ENCODE measurements at regions not wholly inside any gene's neighbourhood (a gene's known extent, or its start where the extent isn't known, plus 50 kb on each side); places are given as distances from the start of the nearest gene placed in this dataset.

DNA sequence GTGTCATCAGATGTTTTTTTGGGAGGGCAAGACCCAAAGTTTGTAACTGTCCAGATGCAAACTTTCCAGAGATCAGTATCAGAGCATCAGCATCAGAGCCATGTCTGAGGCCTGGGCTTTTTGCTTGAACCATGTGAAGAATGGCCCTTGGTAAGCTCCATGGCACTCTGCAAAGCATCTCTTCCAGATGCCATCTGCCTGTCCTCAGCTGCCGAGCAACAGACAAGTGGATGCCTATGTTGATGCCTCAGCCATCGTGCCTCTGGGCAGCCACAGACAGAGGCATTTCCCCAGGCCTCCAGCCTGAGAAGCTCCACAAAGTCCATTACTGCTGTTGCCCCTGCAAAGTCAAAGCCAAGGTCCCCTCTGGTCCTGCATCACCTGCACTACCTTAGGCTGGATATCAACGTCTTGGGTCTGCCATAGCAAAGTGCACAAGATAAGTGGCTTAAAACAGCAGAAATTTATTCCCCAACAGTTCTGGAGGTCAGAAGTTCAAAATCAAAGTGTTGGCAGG is 670.2 kb upstream of the MKI67 start:
- H3K36me3 ChIP-seq (ENCODE audit: control insufficient read depth, insufficient read depth, low read length): no peaks in the 10 kb centered on the region
- H3K4me1 ChIP-seq (ENCODE audit: control insufficient read depth, insufficient read depth, low read length): no peaks in the 10 kb centered on the region
- no peaks in the 10 kb centered on the region for H3K27me3 ChIP-seq (ENCODE audit: control insufficient read depth, insufficient read depth, low read length)
- no peak overlapping the region for H3K9ac ChIP-seq (ENCODE audit: low read length)
- no peak overlapping the region for H3K4me3 ChIP-seq (ENCODE audit: low read length)
- no peak overlapping the region for H3K27ac ChIP-seq (ENCODE audit: low read depth, low read length)

DNA sequence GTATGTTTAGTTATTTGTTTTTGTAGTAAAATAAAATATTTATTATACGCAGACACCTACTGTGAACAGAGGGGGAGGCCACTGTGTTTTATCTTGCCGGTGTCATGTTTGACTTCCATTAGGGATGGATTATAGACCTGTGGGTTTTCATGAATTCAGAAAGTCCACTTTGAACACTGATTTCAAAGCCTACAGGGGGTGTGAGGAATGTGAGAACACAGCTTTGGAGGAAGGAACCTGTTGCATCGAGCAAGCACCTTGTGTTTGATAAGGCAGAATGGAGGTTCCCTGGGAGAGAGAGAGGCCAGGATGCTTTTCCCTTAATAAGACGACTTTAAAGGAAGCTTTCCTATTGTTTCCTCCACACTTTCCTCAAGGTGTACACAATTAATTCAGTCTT is 665.0 kb upstream of the MGMT start:
- Histone ChIP-seq H3K27ac (ENCODE audit: low read depth, low read length) (no peak overlapping the region), H3K27me3 (ENCODE audit: control insufficient read depth, insufficient read depth, low read length) (no peaks in the 10 kb centered on the region), H3K36me3 (ENCODE audit: control insufficient read depth, insufficient read depth, low read length) (no peaks in the 10 kb centered on the region), H3K4me3 (ENCODE audit: low read length) (no peak overlapping the region), H3K4me1 (ENCODE audit: control insufficient read depth, insufficient read depth, low read length) (no peaks in the 10 kb centered on the region), H3K9ac (ENCODE audit: low read length) (no peak overlapping the region)

DNA sequence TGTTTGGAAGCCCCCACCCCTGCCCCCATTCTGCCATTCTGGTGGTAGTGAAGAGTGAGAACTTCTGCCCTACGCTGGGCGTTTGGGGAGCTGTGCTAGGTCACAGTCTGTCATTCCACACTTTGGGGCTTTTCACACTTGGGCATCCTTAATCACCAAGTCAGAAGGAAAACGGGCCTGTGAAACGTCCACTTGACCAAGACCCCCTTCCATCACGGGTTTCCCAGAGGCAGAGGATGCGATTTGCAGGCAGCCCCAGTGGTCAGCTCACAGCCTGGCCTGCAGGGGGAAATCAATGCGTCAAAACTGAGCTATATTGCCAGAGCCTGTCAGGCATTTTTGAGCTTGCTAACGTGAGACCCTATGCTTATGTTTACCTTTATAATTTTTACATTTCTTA is 663.3 kb upstream of the MGMT start:
- H3K27ac ChIP-seq (ENCODE audit: low read depth, low read length): no peak overlapping the region
- no peaks in the 10 kb centered on the region for H3K36me3 ChIP-seq (ENCODE audit: control insufficient read depth, insufficient read depth, low read length)
- no peak overlapping the region for H3K9ac ChIP-seq (ENCODE audit: low read length)
- H3K4me3 ChIP-seq (ENCODE audit: low read length): no peak overlapping the region
- H3K27me3 ChIP-seq (ENCODE audit: control insufficient read depth, insufficient read depth, low read length): no peaks in the 10 kb centered on the region
- no peaks in the 10 kb centered on the region for H3K4me1 ChIP-seq (ENCODE audit: control insufficient read depth, insufficient read depth, low read length)

DNA sequence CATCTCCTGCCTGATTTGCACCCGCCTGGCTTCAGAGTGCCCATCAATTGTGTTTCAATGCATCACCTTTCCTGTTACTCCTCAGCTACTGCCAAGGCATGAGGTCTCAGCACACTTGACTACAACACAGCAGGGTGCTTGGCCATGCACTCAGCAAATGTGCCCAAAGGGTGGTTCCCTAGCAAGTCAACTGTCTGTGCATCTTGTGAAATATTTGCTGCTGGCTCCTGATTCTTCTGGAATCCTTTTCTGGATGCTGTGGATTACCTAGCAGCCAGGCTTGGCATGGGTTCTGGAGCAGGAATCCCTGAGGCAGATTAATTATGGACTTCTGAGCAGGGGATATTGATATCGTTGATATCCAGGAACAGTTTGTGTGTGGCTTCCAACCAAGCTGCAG is 662.6 kb upstream of the MGMT start:
- no peaks in the 10 kb centered on the region for H3K4me1 ChIP-seq (ENCODE audit: control insufficient read depth, insufficient read depth, low read length)
- no peaks in the 10 kb centered on the region for H3K36me3 ChIP-seq (ENCODE audit: control insufficient read depth, insufficient read depth, low read length)
- H3K27ac ChIP-seq (ENCODE audit: low read depth, low read length): no peak overlapping the region
- no peak overlapping the region for H3K4me3 ChIP-seq (ENCODE audit: low read length)
- no peak overlapping the region for H3K9ac ChIP-seq (ENCODE audit: low read length)
- H3K27me3 ChIP-seq (ENCODE audit: control insufficient read depth, insufficient read depth, low read length): no peaks in the 10 kb centered on the region

DNA sequence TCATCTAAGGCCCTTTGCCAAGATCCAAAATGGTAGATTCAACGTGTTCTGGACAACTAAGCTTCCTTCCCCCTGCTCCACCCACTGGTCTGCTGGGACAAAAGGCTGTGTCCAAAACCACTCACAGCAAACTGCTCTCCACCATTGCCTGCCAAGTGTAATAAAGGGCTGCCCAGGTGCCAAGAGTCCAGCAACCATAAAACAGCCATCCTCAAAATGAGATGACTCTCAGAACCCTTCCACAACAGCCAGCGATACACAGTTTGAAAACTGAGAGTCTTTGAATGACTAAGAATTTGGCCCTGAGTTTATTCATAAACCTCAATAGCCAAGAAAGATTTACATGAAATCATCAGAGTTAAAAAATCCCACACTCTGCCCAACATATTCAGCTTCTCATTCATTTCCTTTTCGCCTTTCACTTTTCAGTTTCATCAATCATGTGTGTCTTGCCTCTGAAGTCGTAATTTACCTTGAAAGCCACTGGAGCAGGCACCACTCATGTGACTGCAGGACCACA is 658.1 kb upstream of the MGMT start:
- Histone ChIP-seq H3K36me3 (ENCODE audit: control insufficient read depth, insufficient read depth, low read length) (no peaks in the 10 kb centered on the region), H3K27ac (ENCODE audit: low read depth, low read length) (no peak overlapping the region), H3K27me3 (ENCODE audit: control insufficient read depth, insufficient read depth, low read length) (no peaks in the 10 kb centered on the region), H3K9ac (ENCODE audit: low read length) (no peak overlapping the region), H3K4me1 (ENCODE audit: control insufficient read depth, insufficient read depth, low read length) (no peaks in the 10 kb centered on the region), H3K4me3 (ENCODE audit: low read length) (no peak overlapping the region)

DNA sequence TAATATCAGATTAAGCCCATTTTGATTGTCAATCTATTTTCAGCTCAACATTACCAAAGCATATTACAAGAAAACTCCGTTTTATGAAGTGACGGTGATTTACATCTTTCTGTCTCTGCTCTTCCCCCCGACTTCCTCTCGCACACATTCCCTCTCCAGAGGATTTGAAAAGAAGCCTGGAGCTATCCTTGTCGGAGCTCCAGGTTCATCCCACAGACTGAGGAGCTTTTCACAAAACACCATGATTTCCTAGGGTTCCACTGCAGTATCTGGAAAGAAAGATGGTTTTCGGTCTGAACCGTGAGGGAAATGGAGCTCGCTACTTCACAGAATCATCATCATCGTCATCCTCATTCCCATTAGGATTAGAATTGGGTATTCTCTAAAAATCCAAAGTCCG is 655.5 kb upstream of the MGMT start:
- Histone ChIP-seq H3K4me3 (ENCODE audit: low read length) (no peak overlapping the region), H3K9ac (ENCODE audit: low read length) (no peak overlapping the region), H3K27me3 (ENCODE audit: control insufficient read depth, insufficient read depth, low read length) (no peaks in the 10 kb centered on the region), H3K4me1 (ENCODE audit: control insufficient read depth, insufficient read depth, low read length) (no peaks in the 10 kb centered on the region), H3K36me3 (ENCODE audit: control insufficient read depth, insufficient read depth, low read length) (no peaks in the 10 kb centered on the region), H3K27ac (ENCODE audit: low read depth, low read length) (no peak overlapping the region)

DNA sequence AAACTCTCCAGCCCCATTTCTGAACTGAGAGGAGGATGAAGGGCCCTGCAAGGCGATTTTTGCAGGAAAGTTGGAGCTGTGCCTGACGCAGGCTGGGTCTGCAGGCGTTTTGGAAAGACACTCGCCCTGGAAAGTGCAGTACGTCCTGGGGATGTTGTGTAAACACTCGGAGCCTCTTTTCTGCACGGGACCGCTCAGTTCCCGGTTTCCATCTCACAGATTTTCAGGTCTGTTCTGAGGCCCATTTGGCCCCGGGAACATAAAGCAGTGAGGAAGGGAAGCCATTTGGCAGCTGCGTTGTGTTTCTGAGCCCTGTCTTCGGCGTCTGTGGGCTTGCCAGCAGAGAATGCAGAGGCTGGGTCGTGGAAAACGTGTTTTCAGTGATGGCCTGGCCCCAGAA is 655.0 kb upstream of the MGMT start:
- no peak overlapping the region for H3K9ac ChIP-seq (ENCODE audit: low read length)

DNA sequence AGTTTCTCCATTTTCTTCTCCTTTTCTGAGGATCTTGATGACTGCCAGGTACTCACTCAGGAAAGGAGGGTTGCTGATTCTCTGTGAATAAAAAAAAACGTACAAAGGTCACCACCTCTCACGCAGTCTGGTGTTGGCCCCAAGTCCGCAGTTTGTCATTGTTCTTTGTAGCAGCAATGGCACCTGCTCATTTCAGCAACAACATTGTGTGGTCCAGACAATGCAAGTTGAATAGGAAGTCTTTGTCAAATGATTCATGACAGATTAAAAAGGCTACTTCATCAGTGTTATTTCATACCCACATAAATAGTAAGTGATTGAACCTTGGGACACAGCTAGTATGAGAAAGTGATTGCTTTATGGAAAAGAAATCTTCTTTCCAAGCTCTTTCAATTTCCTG is 653.5 kb upstream of the MGMT start:
- Histone ChIP-seq H3K9ac (ENCODE audit: low read length) (no peak overlapping the region), H3K36me3 (ENCODE audit: control insufficient read depth, insufficient read depth, low read length) (no peaks in the 10 kb centered on the region), H3K4me1 (ENCODE audit: control insufficient read depth, insufficient read depth, low read length) (no peaks in the 10 kb centered on the region), H3K27ac (ENCODE audit: low read depth, low read length) (no peak overlapping the region), H3K4me3 (ENCODE audit: low read length) (no peak overlapping the region), H3K27me3 (ENCODE audit: control insufficient read depth, insufficient read depth, low read length) (no peaks in the 10 kb centered on the region)

More for the DNA sequence above, 655.0 kb upstream of the MGMT start:
- Histone ChIP-seq H3K4me3 (ENCODE audit: low read length) (no peak overlapping the region), H3K4me1 (ENCODE audit: control insufficient read depth, insufficient read depth, low read length) (no peaks in the 10 kb centered on the region), H3K27me3 (ENCODE audit: control insufficient read depth, insufficient read depth, low read length) (no peaks in the 10 kb centered on the region), H3K27ac (ENCODE audit: low read depth, low read length) (no peak overlapping the region), H3K36me3 (ENCODE audit: control insufficient read depth, insufficient read depth, low read length) (no peaks in the 10 kb centered on the region)

DNA sequence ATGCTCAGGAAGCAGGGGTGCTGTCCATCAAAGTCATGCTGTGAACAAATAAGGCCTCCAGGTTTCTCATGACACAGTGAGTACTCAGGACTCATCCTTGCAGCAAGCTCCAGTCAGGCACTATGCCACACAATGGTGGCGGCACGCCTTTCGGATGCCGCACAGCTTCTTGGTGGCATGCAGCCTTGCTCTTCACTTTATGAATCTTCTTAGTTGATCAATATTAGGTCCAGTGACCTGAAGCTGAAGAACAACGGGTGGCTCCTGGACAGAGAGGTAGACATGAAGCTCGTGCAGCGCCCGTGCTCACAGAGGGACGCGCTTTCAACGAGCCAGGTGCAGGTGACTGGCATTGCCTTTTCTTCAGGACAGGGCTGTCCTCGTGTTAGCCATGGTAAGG is 653.0 kb upstream of the MGMT start:
- Histone ChIP-seq H3K9ac (ENCODE audit: low read length) (no peak overlapping the region), H3K4me1 (ENCODE audit: control insufficient read depth, insufficient read depth, low read length) (no peaks in the 10 kb centered on the region), H3K36me3 (ENCODE audit: control insufficient read depth, insufficient read depth, low read length) (no peaks in the 10 kb centered on the region), H3K27me3 (ENCODE audit: control insufficient read depth, insufficient read depth, low read length) (no peaks in the 10 kb centered on the region), H3K27ac (ENCODE audit: low read depth, low read length) (no peak overlapping the region), H3K4me3 (ENCODE audit: low read length) (no peak overlapping the region)

DNA sequence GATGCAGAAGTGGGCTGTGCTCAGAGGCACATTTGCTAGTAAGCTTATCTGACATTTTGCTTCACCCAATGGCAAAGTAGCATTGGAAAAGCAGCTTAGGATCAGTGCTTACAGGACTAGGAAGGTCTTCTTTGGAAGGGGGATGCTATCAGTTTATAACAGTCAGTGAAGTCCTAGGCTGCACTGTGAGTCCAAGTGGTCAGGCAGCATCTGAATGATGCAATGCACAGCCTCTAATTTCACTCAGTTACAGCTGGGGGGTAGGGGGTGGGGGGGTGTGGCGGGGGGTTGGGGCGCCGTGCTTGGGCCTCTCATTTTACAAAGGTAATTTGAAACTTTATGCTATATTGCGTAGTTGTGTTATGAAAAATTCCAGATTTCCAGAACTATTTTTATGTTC is 652.3 kb upstream of the MGMT start:
- no peak overlapping the region for H3K4me3 ChIP-seq (ENCODE audit: low read length)
- no peaks in the 10 kb centered on the region for H3K4me1 ChIP-seq (ENCODE audit: control insufficient read depth, insufficient read depth, low read length)
- H3K9ac ChIP-seq (ENCODE audit: low read length): no peak overlapping the region
- no peaks in the 10 kb centered on the region for H3K36me3 ChIP-seq (ENCODE audit: control insufficient read depth, insufficient read depth, low read length)
- H3K27ac ChIP-seq (ENCODE audit: low read depth, low read length): no peak overlapping the region
- no peaks in the 10 kb centered on the region for H3K27me3 ChIP-seq (ENCODE audit: control insufficient read depth, insufficient read depth, low read length)

DNA sequence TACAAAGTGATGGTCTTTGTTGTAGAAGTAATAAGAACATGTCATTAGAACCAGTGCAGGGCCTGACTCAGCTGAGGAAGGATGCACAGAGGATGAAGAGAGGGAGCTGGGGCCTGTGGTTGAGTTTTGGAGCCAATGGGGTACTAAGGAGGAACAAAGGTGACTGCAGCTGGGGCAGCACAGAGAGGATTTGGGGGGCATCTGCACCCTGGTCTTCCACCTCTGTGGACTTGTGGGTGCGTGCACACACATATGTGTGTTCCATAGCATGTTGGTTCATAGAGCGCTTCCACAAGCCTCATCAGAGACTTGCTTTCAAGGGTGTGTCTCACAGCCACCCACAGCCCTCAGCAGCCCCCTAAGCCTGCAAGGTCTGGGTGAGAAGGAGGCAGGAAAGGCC is 650.3 kb upstream of the MGMT start:
- no peak overlapping the region for H3K9ac ChIP-seq (ENCODE audit: low read length)
- no peaks in the 10 kb centered on the region for H3K27me3 ChIP-seq (ENCODE audit: control insufficient read depth, insufficient read depth, low read length)
- no peak overlapping the region for H3K27ac ChIP-seq (ENCODE audit: low read depth, low read length)
- H3K36me3 ChIP-seq (ENCODE audit: control insufficient read depth, insufficient read depth, low read length): no peaks in the 10 kb centered on the region
- H3K4me1 ChIP-seq (ENCODE audit: control insufficient read depth, insufficient read depth, low read length): no peaks in the 10 kb centered on the region
- H3K4me3 ChIP-seq (ENCODE audit: low read length): no peak overlapping the region

DNA sequence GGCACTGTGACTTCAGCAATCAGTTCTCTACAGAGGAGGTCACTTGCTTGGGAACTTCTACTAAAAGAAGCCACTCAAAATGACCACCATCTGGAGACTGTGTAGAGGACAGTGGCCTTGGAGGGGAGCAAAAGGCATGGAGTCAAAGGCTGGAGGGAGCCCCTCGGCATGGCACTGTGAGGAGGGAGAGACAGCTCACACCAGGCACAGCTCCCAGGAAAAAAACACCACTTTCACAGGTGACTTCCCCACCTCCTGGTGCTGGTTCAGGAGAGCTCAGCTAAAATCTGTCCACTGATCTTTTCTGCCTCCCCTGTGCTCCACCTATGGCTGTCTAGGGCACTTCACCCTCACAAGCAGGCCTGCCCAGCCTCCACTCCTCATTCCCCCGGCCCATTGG is 649.4 kb upstream of the MGMT start:
- H3K4me1 ChIP-seq (ENCODE audit: control insufficient read depth, insufficient read depth, low read length): no peaks in the 10 kb centered on the region
- H3K27me3 ChIP-seq (ENCODE audit: control insufficient read depth, insufficient read depth, low read length): no peaks in the 10 kb centered on the region
- H3K27ac ChIP-seq (ENCODE audit: low read depth, low read length): no peak overlapping the region
- H3K36me3 ChIP-seq (ENCODE audit: control insufficient read depth, insufficient read depth, low read length): no peaks in the 10 kb centered on the region
- no peak overlapping the region for H3K4me3 ChIP-seq (ENCODE audit: low read length)
- no peak overlapping the region for H3K9ac ChIP-seq (ENCODE audit: low read length)

DNA sequence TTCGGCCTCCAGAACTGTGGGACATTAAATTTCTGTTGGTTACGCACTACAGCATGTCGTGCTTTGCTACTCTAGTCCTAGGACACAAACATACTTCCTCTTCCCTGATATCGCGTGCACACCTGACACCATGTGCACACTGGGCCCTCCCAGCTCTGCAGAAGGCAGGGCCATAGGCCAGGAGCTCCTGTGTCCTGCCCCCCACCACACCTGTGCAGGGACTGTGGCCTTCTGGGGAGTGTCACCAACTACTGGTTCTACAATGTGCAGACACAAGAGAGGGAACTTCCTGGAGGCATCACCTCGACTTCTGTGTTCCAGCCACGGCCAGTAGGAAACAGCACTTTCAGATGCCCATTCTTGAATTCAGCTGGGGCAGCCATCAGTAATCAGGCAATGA is 646.4 kb upstream of the MGMT start:
- no peaks in the 10 kb centered on the region for H3K27me3 ChIP-seq (ENCODE audit: control insufficient read depth, insufficient read depth, low read length)
- no peaks in the 10 kb centered on the region for H3K36me3 ChIP-seq (ENCODE audit: control insufficient read depth, insufficient read depth, low read length)
- no peak overlapping the region for H3K9ac ChIP-seq (ENCODE audit: low read length)
- no peak overlapping the region for H3K27ac ChIP-seq (ENCODE audit: low read depth, low read length)
- H3K4me1 ChIP-seq (ENCODE audit: control insufficient read depth, insufficient read depth, low read length): no peaks in the 10 kb centered on the region
- H3K4me3 ChIP-seq (ENCODE audit: low read length): no peak overlapping the region
